Liver (tissue), 3 donors: ENCODE measurements at regions not wholly inside any gene's neighbourhood (a gene's known extent, or its start where the extent isn't known, plus 50 kb on each side); places are given as distances from the start of the nearest gene placed in this dataset.

ENCODE experiments used
- CTCF ChIP-seq: fragments of 150-350 bp; IDR thresholded peaks from 2 replicates; pipeline ENCODE4 v1.5.1; 2017; ENCODE audit warnings: improper control_type of control experiment, low read depth, low read length; ENCODE audit not compliant: missing input control
- EGR1 ChIP-seq, 2 donors: IDR thresholded peaks; 2 replicates each; pipeline ENCODE4 v1.6.1; 2016 to 2018; ENCODE audit warnings: antibody characterized with exemption in 2 of 2, low read depth in 2 of 2
- SP1 ChIP-seq: IDR thresholded peaks from 2 replicates; pipeline ENCODE4 v1.6.1; 2018; ENCODE audit warnings: antibody characterized with exemption, mild to moderate bottlenecking
- ZBTB33 ChIP-seq: IDR thresholded peaks from 2 replicates; pipeline ENCODE4 v1.6.1; 2016; ENCODE audit warnings: antibody characterized with exemption
- TF ChIP-seq, protein P1 (sequence below): IDR thresholded peaks from 2 replicates; pipeline ENCODE4 v1.6.1; 2016; ENCODE audit warnings: antibody characterized with exemption
- donor health status: healthy.
- donor health status: healthy.

GRCh38 chr10:44466236-44466635 lies 81.3 kb upstream of the CXCL12 start:
- no peak for TF ChIP-seq EGR1 (IDR thresholded peaks at IDR 0.05; ENCODE audit: low read depth in 2 of 2)
- no peak for TF ChIP-seq SP1
- TF ChIP-seq, protein P1, sequence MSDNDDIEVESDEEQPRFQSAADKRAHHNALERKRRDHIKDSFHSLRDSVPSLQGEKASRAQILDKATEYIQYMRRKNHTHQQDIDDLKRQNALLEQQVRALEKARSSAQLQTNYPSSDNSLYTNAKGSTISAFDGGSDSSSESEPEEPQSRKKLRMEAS = no peak
- no peak for TF ChIP-seq CTCF
- TF ChIP-seq ZBTB33 = no peak
